GM12873 (cell line): ENCODE measurements at regions not wholly inside any gene's neighbourhood (a gene's known extent, or its start where the extent isn't known, plus 50 kb on each side); places are given as distances from the start of the nearest gene placed in this dataset.

Source experiments
- CTCF ChIP-seq: IDR thresholded peaks from 2 replicates; pipeline ENCODE4 v1.5.1; 2012; ENCODE audit warnings: low read depth, mild to moderate bottlenecking, moderate library complexity, low read length, control low read depth; ENCODE audit not compliant: insufficient read depth; ENCODE audit errors: missing control alignments

- TF ChIP-seq CTCF, result no peak
These were observed 155.8 kb downstream of the URI1 start for GRCh38 chr19:30097746-30098280.

GRCh38 chr19:30102239-30102638, 160.2 kb downstream of the URI1 start:
- no peak for TF ChIP-seq CTCF

- TF ChIP-seq CTCF, result no peak
These were observed 160.6 kb downstream of the URI1 start for GRCh38 chr19:30102666-30103065.

DNA sequence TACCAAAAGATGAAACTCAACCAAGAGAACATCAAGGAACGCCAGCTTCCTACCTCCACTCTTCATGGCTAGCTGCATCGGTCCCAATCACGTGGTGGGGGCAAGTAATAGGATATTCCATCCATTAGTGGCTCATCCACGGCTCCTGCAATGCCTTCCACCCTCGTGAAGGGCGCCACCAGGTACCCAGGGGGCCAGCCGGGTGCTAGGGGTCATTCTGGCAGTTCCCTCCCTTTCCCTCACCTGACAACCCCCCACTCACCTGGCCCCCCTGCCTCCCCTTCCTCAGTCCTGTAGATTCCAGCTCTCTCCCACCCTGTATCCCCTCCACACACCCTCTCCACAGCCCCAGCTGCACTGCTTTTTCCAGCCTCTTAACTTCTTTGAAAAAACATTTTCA, 161.9 kb downstream of the URI1 start:
- TF ChIP-seq CTCF, result no peak

GRCh38 chr19:30105316-30105715, 163.3 kb downstream of the URI1 start:
- TF ChIP-seq CTCF, result no peak

DNA sequence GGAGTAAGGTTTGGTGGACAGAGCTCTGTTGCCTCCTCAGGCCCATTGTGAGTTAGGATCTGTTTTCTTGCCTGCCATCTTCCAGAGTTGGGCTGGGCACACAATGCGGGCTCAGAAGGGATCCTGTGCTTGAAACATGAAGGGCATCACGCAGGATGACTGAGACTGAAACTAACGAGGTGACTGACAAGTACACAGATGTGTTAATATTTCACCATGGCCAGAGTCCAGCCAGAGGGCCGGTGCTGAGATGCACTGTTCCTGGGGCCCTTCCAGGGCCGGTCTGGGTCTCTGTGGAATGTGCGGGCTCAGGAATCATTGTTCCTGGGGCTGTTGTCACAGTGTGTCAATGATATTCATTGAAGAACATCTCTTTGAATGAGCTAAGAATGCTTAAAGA, 163.7 kb downstream of the URI1 start:
- no peak for TF ChIP-seq CTCF

DNA sequence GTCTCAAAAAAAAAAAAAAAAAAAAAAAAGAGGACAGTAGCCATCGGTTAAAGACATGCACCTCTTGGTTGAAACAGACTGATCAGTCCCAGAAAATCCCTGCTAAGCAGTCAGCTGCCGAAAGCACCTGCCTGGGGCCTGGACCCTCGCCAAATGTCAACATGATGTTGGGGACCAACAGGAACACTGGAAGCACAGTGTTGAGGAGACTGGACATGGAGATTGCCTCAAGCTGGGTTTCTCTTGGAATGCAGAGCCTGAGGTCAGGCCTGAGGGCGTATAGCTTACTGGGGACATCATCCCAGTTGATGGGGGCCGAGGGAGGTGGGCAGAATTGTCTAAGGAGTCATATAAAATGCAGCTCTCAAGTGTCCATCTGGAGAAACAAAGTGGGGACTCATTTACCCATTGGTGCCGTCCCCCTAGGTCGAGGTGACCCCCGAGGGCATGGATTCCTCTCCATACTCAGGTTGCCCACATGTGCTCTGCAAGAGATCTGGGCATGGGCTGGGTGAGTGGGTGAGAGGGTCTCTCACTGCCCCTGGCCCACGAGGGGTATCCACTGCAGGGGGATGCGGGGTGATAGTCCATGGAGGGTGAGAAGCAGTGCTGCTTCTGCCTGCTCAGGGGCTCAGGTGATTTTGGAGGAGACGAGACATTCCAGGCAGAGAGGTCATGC, 164.5 kb downstream of the URI1 start:
- no peak for TF ChIP-seq CTCF

- no peak for TF ChIP-seq CTCF
These were observed 165.2 kb downstream of the URI1 start for GRCh38 chr19:30107251-30107650.
